Osteocyte (in vitro differentiated cells): ENCODE measurements at regions not wholly inside any gene's neighbourhood (a gene's known extent, or its start where the extent isn't known, plus 50 kb on each side); places are given as distances from the start of the nearest gene placed in this dataset.
"Not testable (repeated sequence)": the region's sequence is repeated elsewhere in the genome, so short reads cannot be mapped to it uniquely, and the experiment has no call there.

ENCODE experiments used
- DNase-seq: peaks from one replicate; pipeline ENCODE4 v3.0.0; 2021; ENCODE audit warnings: mixed read lengths; ENCODE audit not compliant: unreplicated experiment; ENCODE audit errors: extremely low spot score
- H3K27ac Mint-ChIP-seq: one replicate; pipeline ENCODE4 v1.8.0; 2021; ENCODE audit warnings: mild to moderate bottlenecking, mixed read lengths; ENCODE audit not compliant: unreplicated experiment
- H3K27me3 Mint-ChIP-seq: one replicate; pipeline ENCODE4 v1.8.0; 2021; ENCODE audit warnings: mixed read lengths; ENCODE audit not compliant: unreplicated experiment
- H3K36me3 Mint-ChIP-seq: one replicate; pipeline ENCODE4 v1.8.0; 2021; ENCODE audit warnings: mixed read lengths; ENCODE audit not compliant: unreplicated experiment
- H3K4me1 Mint-ChIP-seq: one replicate; pipeline ENCODE4 v1.8.0; 2021; ENCODE audit warnings: mixed read lengths; ENCODE audit not compliant: unreplicated experiment
- H3K4me3 Mint-ChIP-seq: one replicate; pipeline ENCODE4 v1.8.0; 2021; ENCODE audit warnings: mild to moderate bottlenecking, moderate library complexity, mixed read lengths; ENCODE audit not compliant: unreplicated experiment
- H3K9me3 Mint-ChIP-seq: one replicate; pipeline ENCODE4 v1.8.0; 2021; ENCODE audit warnings: mixed read lengths; ENCODE audit not compliant: unreplicated experiment
- CTCF ChIP-seq: fragments of 200-600 bp; sonication (generic); IDR thresholded peaks from 2 replicates; pipeline ENCODE4 v1.5.0; 2021; ENCODE audit warnings: antibody characterized with exemption, mild to moderate bottlenecking, moderate library complexity

GRCh38 chr5:25990771-25991170 lies 1047.6 kb downstream of the CDH9 start:
- H3K4me3 Mint-ChIP-seq, result no peak overlapping the region
- H3K4me1 Mint-ChIP-seq, result no peaks in the 10 kb centered on the region
- no peaks in the 10 kb centered on the region for H3K27me3 Mint-ChIP-seq
- peaks cover 18% of the 10 kb centered on the region for H3K9me3 Mint-ChIP-seq
- H3K36me3 Mint-ChIP-seq, result no peaks in the 10 kb centered on the region
- no peak overlapping the region for H3K27ac Mint-ChIP-seq
- DNase-seq, result no peak
- TF ChIP-seq CTCF, result no peak

GRCh38 chr5:25979086-25979485 lies 1059.3 kb downstream of the CDH9 start:
- H3K27ac Mint-ChIP-seq, result no peak overlapping the region
- DNase-seq, result no peak
- H3K27me3 Mint-ChIP-seq, result no peaks in the 10 kb centered on the region
- TF ChIP-seq CTCF, result no peak
- H3K36me3 Mint-ChIP-seq, result no peaks in the 10 kb centered on the region
- H3K9me3 Mint-ChIP-seq, result peaks cover 23% of the 10 kb centered on the region
- no peaks in the 10 kb centered on the region for H3K4me1 Mint-ChIP-seq
- no peak overlapping the region for H3K4me3 Mint-ChIP-seq

- H3K9me3 Mint-ChIP-seq, result peaks cover 21% of the 10 kb centered on the region
- TF ChIP-seq CTCF, result no peak
- no peak overlapping the region for H3K27ac Mint-ChIP-seq
- H3K36me3 Mint-ChIP-seq, result no peaks in the 10 kb centered on the region
- no peaks in the 10 kb centered on the region for H3K4me1 Mint-ChIP-seq
- H3K27me3 Mint-ChIP-seq, result no peaks in the 10 kb centered on the region
- H3K4me3 Mint-ChIP-seq, result no peak overlapping the region
- no peak for DNase-seq
Measured at GRCh38 chr5:25975885-25976284, 1062.5 kb downstream of the CDH9 start.

GRCh38 chr5:25974451-25974850 lies 1063.9 kb downstream of the CDH9 start:
- no peak for DNase-seq
- H3K27ac Mint-ChIP-seq, result no peak overlapping the region
- H3K9me3 Mint-ChIP-seq, result peaks cover 17% of the 10 kb centered on the region
- TF ChIP-seq CTCF, result no peak
- H3K4me3 Mint-ChIP-seq, result no peak overlapping the region
- H3K36me3 Mint-ChIP-seq, result no peaks in the 10 kb centered on the region
- H3K27me3 Mint-ChIP-seq, result no peaks in the 10 kb centered on the region
- H3K4me1 Mint-ChIP-seq, result no peaks in the 10 kb centered on the region

GRCh38 chr5:25970906-25971489 lies 1067.4 kb downstream of the CDH9 start:
- H3K4me1 Mint-ChIP-seq, result no peaks in the 10 kb centered on the region
- no peak overlapping the region for H3K4me3 Mint-ChIP-seq
- H3K27me3 Mint-ChIP-seq, result no peaks in the 10 kb centered on the region
- H3K36me3 Mint-ChIP-seq, result no peaks in the 10 kb centered on the region
- no peak for DNase-seq
- H3K27ac Mint-ChIP-seq, result no peak overlapping the region
- peaks cover 25% of the 10 kb centered on the region for H3K9me3 Mint-ChIP-seq
- no peak for TF ChIP-seq CTCF

- H3K9me3 Mint-ChIP-seq, result peaks cover 27% of the 10 kb centered on the region
- not testable (repeated sequence) for H3K27ac Mint-ChIP-seq, H3K36me3 Mint-ChIP-seq, H3K4me3 Mint-ChIP-seq, H3K4me1 Mint-ChIP-seq, DNase-seq, H3K27me3 Mint-ChIP-seq
Measured at GRCh38 chr5:25969042-25969441, 1069.3 kb downstream of the CDH9 start.
